ENCODE measurements at regions not wholly inside any gene's neighbourhood (a gene's known extent, or its start where the extent isn't known, plus 50 kb on each side); places are given as distances from the start of the nearest gene placed in this dataset.

- H3K27ac ChIP-seq (ENCODE audit: low read depth, low read length): no peak overlapping the region
- H3K9me3 ChIP-seq (ENCODE audit: insufficient read depth in 2 of 2, low read depth in 1 of 2, low read length in 1 of 2): no peaks in the 10 kb centered on the region
- CTCF ChIA-PET (ENCODE audit: partially characterized antibody): no interaction called here
- no peak overlapping the region for H2BK12ac ChIP-seq (ENCODE audit: low read depth, low read length)
- H3K4me1 ChIP-seq (replicated peaks in 1 of 4; ENCODE audit: control insufficient read depth in 3 of 4, insufficient read depth in 4 of 4, low read length in 3 of 4): no peaks in the 10 kb centered on the region
- H4K8ac ChIP-seq (ENCODE audit: extremely low read depth, insufficient read depth, low read length): no peak overlapping the region
- FAIRE-seq: no peak
- H3K4me2 ChIP-seq (ENCODE audit: insufficient read depth in 1 of 2, low read depth in 2 of 2, low read length in 2 of 2): no peak overlapping the region
- POLR2A ChIA-PET (ENCODE audit: partially characterized antibody): no interaction called here
- H2BK20ac ChIP-seq (ENCODE audit: low read length): no peak overlapping the region
- no peak overlapping the region for H4K5ac ChIP-seq (ENCODE audit: insufficient read length, low read depth, low read length)
- no peaks in the 10 kb centered on the region for H4K20me1 ChIP-seq (replicated peaks in 1 of 2; ENCODE audit: control insufficient read depth in 1 of 2, insufficient read depth in 2 of 2, low read length in 2 of 2)
- H4K91ac ChIP-seq (replicated peaks; ENCODE audit: insufficient read length, low read length): no peak overlapping the region
- H3K14ac ChIP-seq (ENCODE audit: insufficient read length): no peak overlapping the region
- no peak overlapping the region for H2BK5ac ChIP-seq (ENCODE audit: low read depth, low read length)
- no peak overlapping the region for H3K4me3 ChIP-seq (ENCODE audit: extremely low read depth in 1 of 4, insufficient read depth in 2 of 4, low read depth in 3 of 4, low read length in 4 of 4)
- H2AK5ac ChIP-seq (ENCODE audit: low read depth, low read length): no peak overlapping the region
- H3K4ac ChIP-seq (replicated peaks; ENCODE audit: insufficient read length, low read depth, low read length): no peak overlapping the region
- H3K36me3 ChIP-seq (ENCODE audit: control insufficient read depth in 2 of 4, insufficient read depth in 4 of 4, low read length in 3 of 4): no peaks in the 10 kb centered on the region
- H2BK15ac ChIP-seq (ENCODE audit: low read length): no peak overlapping the region
- H3K56ac ChIP-seq (replicated peaks; ENCODE audit: insufficient read length, low read depth, low read length): no peak overlapping the region
- H2BK120ac ChIP-seq (replicated peaks; ENCODE audit: low read depth, low read length): no peak overlapping the region
- no peaks in the 10 kb centered on the region; a peak in 1 of 7 replicates for H3K27me3 ChIP-seq (replicated peaks in 1 of 4; ENCODE audit: control insufficient read depth in 3 of 4, extremely low read depth in 1 of 4, insufficient read depth in 3 of 4, low read length in 3 of 4)
- no peak overlapping the region for H2AFZ ChIP-seq (ENCODE audit: low read length)
- H3K79me1 ChIP-seq (ENCODE audit: low read depth, low read length): no peaks in the 10 kb centered on the region
- no peak overlapping the region for H3K23ac ChIP-seq (ENCODE audit: insufficient read length)
- H3K9ac ChIP-seq (replicated peaks in 1 of 4; ENCODE audit: extremely low read depth in 1 of 4, low read depth in 3 of 4, low read length in 3 of 4): no peak overlapping the region
- DNase-seq (ENCODE audit: low read depth in 1 of 2, low spot score in 2 of 2): no peak
- H3K18ac ChIP-seq (ENCODE audit: extremely low read depth, low read length): no peak overlapping the region
- no peaks in the 10 kb centered on the region for H3K79me2 ChIP-seq (ENCODE audit: control insufficient read depth in 1 of 2, insufficient read depth in 2 of 2, low read length in 2 of 2)
- no peaks in the 10 kb centered on the region for H3K23me2 ChIP-seq (ENCODE audit: low read depth, low read length)
- WGBS, 2 experiments (ENCODE audit: extremely low coverage in 1 of 2, insufficient coverage in 1 of 2, insufficient read length in 1 of 2, insufficient replicate concordance in 2 of 2, low coverage in 1 of 2, low lambda C conversion rate in 2 of 2, missing lambda C conversion rate in 1 of 2): 93% methylated on average over 6 of the region's 6 CpGs; no CpG with 5 or more reads in 1 of the 2 experiments
- TF ChIP-seq ATF2 (IDR thresholded peaks at IDR 0.05; ENCODE audit: low read length) (no peak), ATF3 (IDR thresholded peaks at IDR 0.05; ENCODE audit: insufficient read depth, low read depth, low read length) (no peak), CBX5 (IDR thresholded peaks at IDR 0.05; ENCODE audit: low read depth, low read length) (no peak), CEBPB (IDR thresholded peaks at IDR 0.05; ENCODE audit: low read depth, low read length) (no peak)
These were observed 339.6 kb downstream of the ENC1 start for GRCh38 chr5:74300808-74301389.
